GM23248 (cell line): ENCODE measurements at regions not wholly inside any gene's neighbourhood (a gene's known extent, or its start where the extent isn't known, plus 50 kb on each side); places are given as distances from the start of the nearest gene placed in this dataset.

ENCODE experiments used
- EZH2 ChIP-seq: fragments of 200-600 bp; sonication (generic); IDR thresholded peaks from 2 replicates; pipeline ENCODE4 v1.6.1; 2018; ENCODE audit warnings: antibody characterized with exemption, mild to moderate bottlenecking; ENCODE audit not compliant: insufficient read depth, poor library complexity, severe bottlenecking
- EZH2phosphoT487 ChIP-seq: fragments of 200-600 bp; sonication (generic); IDR thresholded peaks from 2 replicates; pipeline ENCODE4 v1.6.1; 2018; ENCODE audit warnings: antibody characterized with exemption, moderate library complexity, mild to moderate bottlenecking, low read depth; ENCODE audit not compliant: insufficient read depth

DNA sequence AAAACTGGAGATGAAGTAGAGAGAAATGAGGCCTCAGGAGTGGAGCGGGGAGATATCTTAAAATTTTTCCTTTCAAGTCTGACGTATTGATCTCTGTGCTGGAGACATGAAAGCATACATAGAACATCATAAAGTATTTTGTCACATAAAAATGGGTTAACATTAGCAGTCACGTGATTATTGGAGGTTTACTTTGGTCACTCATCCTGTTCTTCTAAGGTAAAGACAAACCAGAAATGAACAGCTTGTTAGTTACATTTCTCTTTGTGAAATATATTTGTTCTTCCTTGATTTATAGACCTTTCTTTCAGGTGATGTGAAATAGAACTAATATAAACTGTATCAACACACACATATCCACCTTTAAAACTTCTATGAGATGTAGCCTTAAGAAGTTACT is 324.1 kb downstream of the SQOR start:
- TF ChIP-seq EZH2, result no peak
- no peak for TF ChIP-seq EZH2phosphoT487
